GM18870 (cell line): ENCODE measurements at regions not wholly inside any gene's neighbourhood (a gene's known extent, or its start where the extent isn't known, plus 50 kb on each side); places are given as distances from the start of the nearest gene placed in this dataset.

Experiments used
- ATAC-seq: cut with Tn5 transposase; IDR thresholded peaks from one replicate; pipeline ENCODE4 v1.9.1; 2021; ENCODE audit warnings: moderate library complexity; ENCODE audit not compliant: unreplicated experiment

GRCh38 chr10:4216726-4217125 lies 431.7 kb upstream of the KLF6 start:
- ATAC-seq: no peak

GRCh38 chr10:4215963-4216575 lies 431.1 kb upstream of the KLF6 start:
- ATAC-seq: no peak

GRCh38 chr10:4215485-4215884 lies 430.5 kb upstream of the KLF6 start:
- ATAC-seq: no peak

GRCh38 chr10:4214908-4215307 lies 429.9 kb upstream of the KLF6 start:
- no peak for ATAC-seq

GRCh38 chr10:4213441-4213840 lies 428.4 kb upstream of the KLF6 start:
- ATAC-seq: no peak

GRCh38 chr10:4212111-4212630 lies 427.2 kb upstream of the KLF6 start:
- ATAC-seq: no peak

- no peak for ATAC-seq
These were observed 423.5 kb upstream of the KLF6 start for GRCh38 chr10:4208499-4208898.

GRCh38 chr10:4205113-4205512 lies 420.1 kb upstream of the KLF6 start:
- no peak for ATAC-seq

GRCh38 chr10:4202938-4203337 lies 417.9 kb upstream of the KLF6 start:
- ATAC-seq: no peak

- no peak for ATAC-seq
These were observed 417.1 kb upstream of the KLF6 start for GRCh38 chr10:4201866-4202825.

GRCh38 chr10:4199196-4199595 lies 414.2 kb upstream of the KLF6 start:
- ATAC-seq: no peak

GRCh38 chr10:4198216-4198615 lies 413.2 kb upstream of the KLF6 start:
- ATAC-seq: no peak

- no peak for ATAC-seq
These were observed 412.7 kb upstream of the KLF6 start for GRCh38 chr10:4197676-4198075.

GRCh38 chr10:4196771-4197390 lies 411.9 kb upstream of the KLF6 start:
- no peak for ATAC-seq

GRCh38 chr10:4196183-4196582 lies 411.2 kb upstream of the KLF6 start:
- ATAC-seq: no peak

GRCh38 chr10:4195213-4195612 lies 410.2 kb upstream of the KLF6 start:
- no peak for ATAC-seq

GRCh38 chr10:4194231-4194630 lies 409.2 kb upstream of the KLF6 start:
- no peak for ATAC-seq

- ATAC-seq: no peak
These were observed 406.9 kb upstream of the KLF6 start for GRCh38 chr10:4191894-4192293.

GRCh38 chr10:4191354-4191753 lies 406.3 kb upstream of the KLF6 start:
- no peak for ATAC-seq

- no peak for ATAC-seq
These were observed 405.9 kb upstream of the KLF6 start for GRCh38 chr10:4190876-4191275.

GRCh38 chr10:4189281-4189680 lies 404.3 kb upstream of the KLF6 start:
- ATAC-seq: no peak

- no peak for ATAC-seq
These were observed 403.4 kb upstream of the KLF6 start for GRCh38 chr10:4188406-4188805.
